ENCODE measurements at regions not wholly inside any gene's neighbourhood (a gene's known extent, or its start where the extent isn't known, plus 50 kb on each side); places are given as distances from the start of the nearest gene placed in this dataset.
A peak's percentile ranks its signal among the peaks of the same experiment; 100 is the strongest.
"Not testable (repeated sequence)": the region's sequence is repeated elsewhere in the genome, so short reads cannot be mapped to it uniquely, and the experiment has no call there.

DNA sequence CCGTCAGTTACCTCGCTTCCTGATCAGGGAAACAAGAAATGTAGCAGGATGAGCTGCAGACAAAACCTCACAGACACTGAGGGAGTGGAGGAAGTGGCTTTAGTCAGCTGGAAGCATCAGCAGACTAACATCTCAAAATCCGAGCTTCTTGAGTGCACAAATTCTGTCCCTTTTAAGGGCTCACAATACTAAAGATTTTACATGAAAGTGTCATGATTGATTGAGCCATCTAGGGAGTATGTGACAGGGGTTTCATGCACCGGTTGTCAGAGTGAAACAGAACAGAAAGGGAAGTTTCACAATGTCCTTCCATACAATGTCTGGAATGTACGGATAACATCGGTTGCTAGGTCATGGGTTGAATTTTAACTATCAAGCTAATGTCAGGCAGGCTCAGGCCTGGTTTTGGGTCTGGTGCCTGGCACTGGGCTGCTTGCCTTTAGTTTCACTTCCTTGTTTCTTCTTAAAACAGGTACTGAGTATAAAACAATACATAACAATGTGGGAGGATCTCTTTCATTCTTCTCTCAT lies 1235.7 kb downstream of the CDY2B start:
- TF ChIP-seq, protein P1, sequence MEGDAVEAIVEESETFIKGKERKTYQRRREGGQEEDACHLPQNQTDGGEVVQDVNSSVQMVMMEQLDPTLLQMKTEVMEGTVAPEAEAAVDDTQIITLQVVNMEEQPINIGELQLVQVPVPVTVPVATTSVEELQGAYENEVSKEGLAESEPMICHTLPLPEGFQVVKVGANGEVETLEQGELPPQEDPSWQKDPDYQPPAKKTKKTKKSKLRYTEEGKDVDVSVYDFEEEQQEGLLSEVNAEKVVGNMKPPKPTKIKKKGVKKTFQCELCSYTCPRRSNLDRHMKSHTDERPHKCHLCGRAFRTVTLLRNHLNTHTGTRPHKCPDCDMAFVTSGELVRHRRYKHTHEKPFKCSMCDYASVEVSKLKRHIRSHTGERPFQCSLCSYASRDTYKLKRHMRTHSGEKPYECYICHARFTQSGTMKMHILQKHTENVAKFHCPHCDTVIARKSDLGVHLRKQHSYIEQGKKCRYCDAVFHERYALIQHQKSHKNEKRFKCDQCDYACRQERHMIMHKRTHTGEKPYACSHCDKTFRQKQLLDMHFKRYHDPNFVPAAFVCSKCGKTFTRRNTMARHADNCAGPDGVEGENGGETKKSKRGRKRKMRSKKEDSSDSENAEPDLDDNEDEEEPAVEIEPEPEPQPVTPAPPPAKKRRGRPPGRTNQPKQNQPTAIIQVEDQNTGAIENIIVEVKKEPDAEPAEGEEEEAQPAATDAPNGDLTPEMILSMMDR (IDR thresholded peaks at IDR 0.05) = no peak
- no peak for TF ChIP-seq POLR2A (IDR thresholded peaks at IDR 0.05)
- Histone ChIP-seq H3K4me1 (replicated peaks in 1 of 2) (no peaks in the 10 kb centered on the region), H3K36me3 (replicated peaks in 1 of 2) (no peaks in the 10 kb centered on the region), H3K27ac (no peak overlapping the region), H3K9me3 (replicated peaks in 1 of 3) (no peaks in the 10 kb centered on the region), H3K4me3 (no peak overlapping the region), H3K27me3 (no peaks in the 10 kb centered on the region)
- DNase-seq = no peak
- intact Hi-C loops (cut with DNase I) = no loop called here
- WGBS, 4 donors = 76 to 89% methylated on average over 4 to 6 of the region's 6 CpGs; no CpG with 5 or more reads in 2 of the 4 donors

DNA sequence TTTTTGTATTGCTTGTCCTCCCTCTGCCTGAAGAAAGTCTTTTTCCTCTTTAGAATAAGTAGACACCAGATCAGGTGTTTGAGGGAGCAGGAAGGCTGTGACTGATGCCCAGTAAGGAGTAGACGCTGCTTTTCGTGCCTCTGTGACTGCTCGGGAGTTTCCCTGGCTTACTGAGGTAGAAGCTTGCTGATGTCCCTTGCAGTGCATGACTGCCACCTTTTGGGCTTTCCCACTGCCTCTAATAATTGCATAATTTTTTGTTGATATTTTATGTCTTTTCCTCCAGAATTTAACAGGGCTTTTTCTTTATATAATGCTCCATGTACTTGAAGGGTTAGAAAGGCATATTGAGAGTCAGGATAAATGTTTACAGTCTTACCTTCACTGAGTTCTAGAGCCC lies 1240.2 kb downstream of the CDY2B start:
- H3K4me3 ChIP-seq = no peak overlapping the region
- intact Hi-C loops (cut with DNase I) = no loop called here
- TF ChIP-seq, protein P1 (IDR thresholded peaks at IDR 0.05) = peak in 2 of 6 experiments; percentile 30 to 31
- no peak for TF ChIP-seq POLR2A (IDR thresholded peaks at IDR 0.05)
- H3K9me3 ChIP-seq (replicated peaks in 1 of 3) = no peaks in the 10 kb centered on the region
- no peaks in the 10 kb centered on the region for H3K27me3 ChIP-seq
- WGBS, 4 donors = 8 to 50% methylated on average over 3 of the region's 3 CpGs; no CpG with 5 or more reads in 2 of the 4 donors
- H3K36me3 ChIP-seq (replicated peaks in 1 of 2) = no peaks in the 10 kb centered on the region
- no peaks in the 10 kb centered on the region for H3K4me1 ChIP-seq (replicated peaks in 1 of 2)
- no peak overlapping the region for H3K27ac ChIP-seq
- DNase-seq = peak in 2 of 7 donors; percentile 30 to 53

DNA sequence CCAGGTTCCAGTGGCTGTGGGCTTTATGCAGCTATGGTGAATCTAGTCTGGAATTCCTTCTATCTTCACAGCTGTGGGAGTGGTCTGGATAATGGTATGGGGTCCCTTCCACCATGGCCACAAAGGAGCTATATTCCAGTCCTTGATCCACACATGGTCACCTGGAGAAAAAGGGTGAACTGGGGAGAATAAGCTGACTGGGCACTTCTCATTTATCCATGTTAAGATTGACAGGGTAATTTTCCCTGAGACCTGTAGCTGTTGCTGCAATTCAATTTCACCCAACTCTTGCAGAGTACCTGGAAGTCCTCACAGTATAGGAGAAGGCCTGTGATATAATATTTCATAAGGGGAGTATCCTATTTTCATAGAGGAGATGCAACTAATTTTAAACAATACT lies 1241.3 kb downstream of the CDY2B start:
- H3K4me3 ChIP-seq; H3K36me3 ChIP-seq (replicated peaks in 1 of 2); H3K27ac ChIP-seq; H3K9me3 ChIP-seq (replicated peaks in 1 of 3); H3K4me1 ChIP-seq (replicated peaks in 1 of 2); H3K27me3 ChIP-seq; intact Hi-C loops (cut with DNase I); DNase-seq: not testable (repeated sequence)

DNA sequence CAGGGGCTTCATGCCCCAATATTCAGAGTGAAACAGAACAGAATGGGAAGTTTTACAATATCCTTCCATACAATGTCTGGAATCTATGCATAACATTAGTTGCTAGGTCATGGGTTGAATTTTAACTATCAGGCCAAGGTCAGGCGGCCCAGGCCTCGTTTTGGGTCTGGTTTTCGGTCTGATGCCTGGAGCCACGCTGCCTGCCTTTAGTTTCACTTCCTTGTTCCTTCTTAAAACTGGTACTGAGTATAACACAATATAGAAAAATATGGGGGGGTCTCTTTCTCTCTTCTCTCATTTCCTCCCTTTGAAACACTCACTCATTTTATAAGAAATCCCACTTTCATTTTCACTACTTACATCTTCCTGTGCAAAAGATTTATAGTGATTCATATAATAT lies 1243.8 kb downstream of the CDY2B start:
- H3K27me3 ChIP-seq = no peaks in the 10 kb centered on the region
- DNase-seq = no peak
- H3K4me1 ChIP-seq (replicated peaks in 1 of 2) = no peaks in the 10 kb centered on the region
- H3K36me3 ChIP-seq (replicated peaks in 1 of 2) = no peaks in the 10 kb centered on the region
- H3K4me3 ChIP-seq = no peak overlapping the region
- no peak overlapping the region for H3K27ac ChIP-seq
- intact Hi-C loops (cut with DNase I) = no loop called here
- TF ChIP-seq POLR2A (IDR thresholded peaks at IDR 0.05) = no peak
- TF ChIP-seq, protein P1 (IDR thresholded peaks at IDR 0.05) = no peak
- 42 to 53% methylated on average over 4 of the region's 4 CpGs; no CpG with 5 or more reads in 2 of the 4 donors for WGBS, 4 donors
- H3K9me3 ChIP-seq (replicated peaks in 1 of 3) = no peaks in the 10 kb centered on the region

DNA sequence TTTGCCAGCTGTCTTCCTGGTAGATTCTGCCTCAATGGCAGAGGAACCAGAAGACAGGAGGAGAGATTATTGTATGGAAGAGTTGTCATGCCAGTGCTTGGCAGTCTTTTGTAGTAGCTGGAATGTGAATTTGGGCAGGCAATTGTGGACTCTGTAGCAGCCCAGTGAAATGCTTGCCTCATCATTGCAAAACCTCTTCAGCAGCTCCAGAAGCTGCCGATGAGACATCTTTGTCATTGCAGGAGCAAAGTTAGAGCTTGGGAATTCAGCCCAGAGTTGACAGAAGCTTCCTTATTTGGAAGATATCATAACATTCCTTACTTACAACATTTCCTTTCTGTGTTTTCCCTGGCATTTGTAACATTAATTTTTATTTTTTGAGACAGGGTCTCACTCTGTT lies 1250.9 kb downstream of the CDY2B start:
- no peaks in the 10 kb centered on the region for H3K36me3 ChIP-seq (replicated peaks in 1 of 2)
- TF ChIP-seq POLR2A (IDR thresholded peaks at IDR 0.05) = no peak
- TF ChIP-seq, protein P1 (IDR thresholded peaks at IDR 0.05) = no peak
- H3K4me1 ChIP-seq (replicated peaks in 1 of 2) = no peaks in the 10 kb centered on the region
- no peak overlapping the region for H3K4me3 ChIP-seq
- no peaks in the 10 kb centered on the region for H3K27me3 ChIP-seq
- DNase-seq = no peak
- intact Hi-C loops (cut with DNase I) = no loop called here
- no peak overlapping the region for H3K27ac ChIP-seq
- H3K9me3 ChIP-seq (replicated peaks in 1 of 3) = no peaks in the 10 kb centered on the region
- 43 to 68% methylated on average over 1 of the region's 1 CpG; no CpG with 5 or more reads in 2 of the 4 donors for whole genome bisulfite sequencing, 4 donors

Data from adrenal gland (tissue), 9 donors.